ENCODE measurements at regions not wholly inside any gene's neighbourhood (a gene's known extent, or its start where the extent isn't known, plus 50 kb on each side); places are given as distances from the start of the nearest gene placed in this dataset.
A peak's percentile ranks its signal among the peaks of the same experiment; 100 is the strongest.

GRCh38 chr10:84844461-84844860 is 516.1 kb downstream of the CCSER2 start:
- no peak for TF ChIP-seq CTCF (IDR thresholded peaks at IDR 0.05; ENCODE audit: borderline replicate concordance, insufficient read depth, low read depth, low read length)
- no peak overlapping the region for H3K4me3 ChIP-seq (ENCODE audit: low read depth, low read length)

- peak; percentile 21; the same call in 1 of the 2 replicates for TF ChIP-seq CTCF (IDR thresholded peaks at IDR 0.05; ENCODE audit: borderline replicate concordance, insufficient read depth, low read depth, low read length)
- no peak overlapping the region for H3K4me3 ChIP-seq (ENCODE audit: low read depth, low read length)
Measured at GRCh38 chr10:84845628-84846261, 517.4 kb downstream of the CCSER2 start.

- TF ChIP-seq CTCF (IDR thresholded peaks at IDR 0.05; ENCODE audit: borderline replicate concordance, insufficient read depth, low read depth, low read length): no peak
Measured at GRCh38 chr10:84846658-84847316, 518.4 kb downstream of the CCSER2 start.

GRCh38 chr10:84848967-84849366 is 520.6 kb downstream of the CCSER2 start:
- TF ChIP-seq CTCF (IDR thresholded peaks at IDR 0.05; ENCODE audit: borderline replicate concordance, insufficient read depth, low read depth, low read length): no peak
- no peak overlapping the region for H3K4me3 ChIP-seq (ENCODE audit: low read depth, low read length)

More at GRCh38 chr10:84846658-84847316, 518.4 kb downstream of the CCSER2 start:
- H3K4me3 ChIP-seq (ENCODE audit: low read depth, low read length): no peak overlapping the region

GRCh38 chr10:84850826-84851225 is 522.4 kb downstream of the CCSER2 start:
- TF ChIP-seq CTCF (IDR thresholded peaks at IDR 0.05; ENCODE audit: borderline replicate concordance, insufficient read depth, low read depth, low read length): no peak
- no peak overlapping the region for H3K4me3 ChIP-seq (ENCODE audit: low read depth, low read length)

- H3K4me3 ChIP-seq (ENCODE audit: low read depth, low read length): no peak overlapping the region
- TF ChIP-seq CTCF (IDR thresholded peaks at IDR 0.05; ENCODE audit: borderline replicate concordance, insufficient read depth, low read depth, low read length): no peak
Measured at GRCh38 chr10:84854439-84854838, 526.0 kb downstream of the CCSER2 start.

GRCh38 chr10:84860855-84861254 is 532.5 kb downstream of the CCSER2 start:
- H3K4me3 ChIP-seq (ENCODE audit: low read depth, low read length): no peak overlapping the region
- no peak for TF ChIP-seq CTCF (IDR thresholded peaks at IDR 0.05; ENCODE audit: borderline replicate concordance, insufficient read depth, low read depth, low read length)
